Sigmoid colon (tissue), 4 donors: ENCODE measurements at regions not wholly inside any gene's neighbourhood (a gene's known extent, or its start where the extent isn't known, plus 50 kb on each side); places are given as distances from the start of the nearest gene placed in this dataset.

Experiments
- CTCF ChIP-seq, 4 experiments: fragments of 450-650 bp in 3 of 4; fragments of 200-600 bp in 1 of 4; IDR thresholded peaks; one replicate each; pipeline ENCODE4 v1.5.1; 2016 to 2019; ENCODE audit warnings: antibody characterized with exemption in 4 of 4, mild to moderate bottlenecking in 3 of 4, moderate library complexity in 2 of 4
- EP300 ChIP-seq, 4 donors: sonication (generic); formaldehyde crosslinking; IDR thresholded peaks; one replicate each; pipeline ENCODE4 v1.6.1; 2017; ENCODE audit warnings: antibody characterized with exemption in 4 of 4
- POLR2A ChIP-seq, 2 donors: fragments of 450-650 bp; IDR thresholded peaks; one replicate each; pipeline ENCODE4 v1.6.1; 2016; ENCODE audit warnings: antibody characterized with exemption in 2 of 2, mild to moderate bottlenecking in 2 of 2, moderate library complexity in 2 of 2

GRCh38 chr13:34701919-34702318 lies 240.2 kb upstream of the NBEA start:
- no peak for TF ChIP-seq CTCF (IDR thresholded peaks at IDR 0.05)
- TF ChIP-seq EP300 (IDR thresholded peaks at IDR 0.05), result no peak
- TF ChIP-seq POLR2A (IDR thresholded peaks at IDR 0.05), result no peak
